ENCODE measurements at regions not wholly inside any gene's neighbourhood (a gene's known extent, or its start where the extent isn't known, plus 50 kb on each side); places are given as distances from the start of the nearest gene placed in this dataset.

DNA sequence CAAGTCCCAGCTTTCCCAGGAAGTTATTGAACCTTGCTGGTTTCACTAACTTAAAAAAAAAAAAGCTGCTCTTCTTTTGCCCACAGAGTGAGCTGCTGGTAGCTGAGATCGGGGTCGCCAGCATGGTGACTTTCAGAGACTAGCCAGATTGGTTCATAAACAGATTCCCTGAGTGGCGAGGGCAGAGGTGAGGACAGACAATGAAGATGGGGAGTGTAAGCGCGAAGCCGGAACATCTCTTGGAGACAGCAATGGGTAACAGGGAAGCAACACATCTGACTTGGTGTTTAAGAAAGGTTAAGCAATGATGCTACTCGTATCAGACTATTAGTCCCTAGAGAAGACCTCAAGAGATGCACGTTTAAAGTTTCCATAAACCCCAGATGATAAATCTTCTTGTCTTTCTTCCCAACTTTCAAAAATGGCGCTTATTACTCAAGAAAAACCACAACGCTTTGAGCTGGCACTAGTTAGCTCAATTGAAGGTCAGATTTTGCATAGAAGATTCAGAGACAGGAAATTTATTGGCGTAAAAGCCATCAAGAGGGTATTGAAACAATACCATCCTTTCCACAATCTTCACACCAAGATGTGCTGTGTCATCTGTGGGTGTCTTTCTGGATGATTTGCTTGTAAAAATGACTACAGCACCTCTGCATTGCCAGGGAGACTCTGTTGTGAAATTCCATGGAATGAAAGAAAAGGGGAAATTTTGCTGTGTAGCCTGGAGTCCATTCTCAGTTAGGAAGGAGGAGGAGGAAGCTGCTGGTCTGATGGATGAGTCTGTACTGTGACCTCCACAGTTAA, 193.1 kb upstream of the CXCR4 start:
- Histone ChIP-seq H3K27ac (no peak overlapping the region), H3K4me3 (no peak overlapping the region), H3K27me3 (no peaks in the 10 kb centered on the region), H3K9me3 (no peaks in the 10 kb centered on the region), H3K36me3 (no peaks in the 10 kb centered on the region), H3K4me1 (no peaks in the 10 kb centered on the region)
- DNase-seq (no peak), ATAC-seq (no peak)
- TF ChIP-seq, protein P1, sequence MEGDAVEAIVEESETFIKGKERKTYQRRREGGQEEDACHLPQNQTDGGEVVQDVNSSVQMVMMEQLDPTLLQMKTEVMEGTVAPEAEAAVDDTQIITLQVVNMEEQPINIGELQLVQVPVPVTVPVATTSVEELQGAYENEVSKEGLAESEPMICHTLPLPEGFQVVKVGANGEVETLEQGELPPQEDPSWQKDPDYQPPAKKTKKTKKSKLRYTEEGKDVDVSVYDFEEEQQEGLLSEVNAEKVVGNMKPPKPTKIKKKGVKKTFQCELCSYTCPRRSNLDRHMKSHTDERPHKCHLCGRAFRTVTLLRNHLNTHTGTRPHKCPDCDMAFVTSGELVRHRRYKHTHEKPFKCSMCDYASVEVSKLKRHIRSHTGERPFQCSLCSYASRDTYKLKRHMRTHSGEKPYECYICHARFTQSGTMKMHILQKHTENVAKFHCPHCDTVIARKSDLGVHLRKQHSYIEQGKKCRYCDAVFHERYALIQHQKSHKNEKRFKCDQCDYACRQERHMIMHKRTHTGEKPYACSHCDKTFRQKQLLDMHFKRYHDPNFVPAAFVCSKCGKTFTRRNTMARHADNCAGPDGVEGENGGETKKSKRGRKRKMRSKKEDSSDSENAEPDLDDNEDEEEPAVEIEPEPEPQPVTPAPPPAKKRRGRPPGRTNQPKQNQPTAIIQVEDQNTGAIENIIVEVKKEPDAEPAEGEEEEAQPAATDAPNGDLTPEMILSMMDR (IDR thresholded peaks at IDR 0.05): no peak
- intact Hi-C loops (cut with DNase I): no loop called here

DNA sequence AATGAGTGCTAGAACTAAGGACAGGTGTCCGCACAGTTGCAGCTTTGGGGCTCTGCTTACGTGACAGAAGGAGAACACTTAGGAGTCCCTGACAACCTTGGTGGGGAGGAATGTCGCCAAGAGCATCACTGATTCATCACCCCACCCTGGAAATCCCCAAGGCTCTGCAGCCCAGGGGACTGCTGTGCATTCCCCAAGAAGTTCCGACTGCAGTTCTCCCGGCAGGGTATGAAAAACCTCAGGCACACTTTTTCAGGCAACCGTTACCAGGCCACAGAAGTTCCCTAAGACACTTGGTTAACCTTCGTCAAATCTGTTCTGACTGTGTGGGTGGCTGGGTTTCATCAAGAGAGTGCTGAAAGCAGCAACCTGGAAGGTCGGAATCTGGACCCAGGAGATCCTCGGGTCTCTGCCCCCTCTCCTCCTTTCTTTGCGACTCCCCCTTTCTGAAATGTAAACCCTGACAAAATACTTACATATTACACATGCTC, 192.1 kb upstream of the CXCR4 start:
- Histone ChIP-seq H3K9me3 (no peaks in the 10 kb centered on the region), H3K27ac (no peak overlapping the region), H3K4me1 (no peaks in the 10 kb centered on the region), H3K27me3 (no peaks in the 10 kb centered on the region), H3K4me3 (no peak overlapping the region), H3K36me3 (no peaks in the 10 kb centered on the region)
- DNase-seq (no peak), ATAC-seq (no peak)
- TF ChIP-seq, protein P1 (IDR thresholded peaks at IDR 0.05): no peak
- intact Hi-C loops (cut with DNase I): no loop called here

GRCh38 chr2:136308611-136309010, 190.7 kb upstream of the CXCR4 start:
- Histone ChIP-seq H3K27me3 (no peaks in the 10 kb centered on the region), H3K36me3 (no peaks in the 10 kb centered on the region), H3K4me1 (no peaks in the 10 kb centered on the region), H3K27ac (no peak overlapping the region), H3K9me3 (no peaks in the 10 kb centered on the region), H3K4me3 (no peak overlapping the region)
- ATAC-seq (no peak), DNase-seq (no peak)
- intact Hi-C loops (cut with DNase I): no loop called here
- TF ChIP-seq, protein P1 (IDR thresholded peaks at IDR 0.05): no peak

GRCh38 chr2:136306836-136307235, 188.9 kb upstream of the CXCR4 start:
- Histone ChIP-seq H3K4me1 (no peaks in the 10 kb centered on the region), H3K27ac (no peak overlapping the region), H3K4me3 (no peak overlapping the region), H3K9me3 (no peaks in the 10 kb centered on the region), H3K36me3 (no peaks in the 10 kb centered on the region), H3K27me3 (no peaks in the 10 kb centered on the region)
- TF ChIP-seq, protein P1 (IDR thresholded peaks at IDR 0.05): no peak
- intact Hi-C loops (cut with DNase I): no loop called here
- no peak for ATAC-seq
- DNase-seq: no peak

GRCh38 chr2:136305517-136306192, 187.7 kb upstream of the CXCR4 start:
- ATAC-seq: peak; percentile 54
- TF ChIP-seq, protein P1 (IDR thresholded peaks at IDR 0.05): no peak

More at GRCh38 chr2:136305517-136306192, 187.7 kb upstream of the CXCR4 start:
- intact Hi-C loops (cut with DNase I): no loop called here
- Histone ChIP-seq H3K4me3 (no peak overlapping the region), H3K27me3 (no peaks in the 10 kb centered on the region), H3K36me3 (no peaks in the 10 kb centered on the region), H3K4me1 (no peaks in the 10 kb centered on the region), H3K27ac (no peak overlapping the region), H3K9me3 (no peaks in the 10 kb centered on the region)
- no peak for DNase-seq
